GM12878 (cell line): ENCODE measurements at regions not wholly inside any gene's neighbourhood (a gene's known extent, or its start where the extent isn't known, plus 50 kb on each side); places are given as distances from the start of the nearest gene placed in this dataset.
A peak's percentile ranks its signal among the peaks of the same experiment; 100 is the strongest.

Source experiments
- ATAC-seq: fragments of 200-7000 bp; cut with Tn5 transposase; 3 replicates; pipeline ENCODE4 v1.9.1; 2020; ENCODE audit warnings: mild to moderate bottlenecking, moderate library complexity
- BruUV-seq: library from RNA; stranded (reverse); fragments of 400-500 nt; replicated peaks from 2 replicates; lab custom pipeline; 2021; lab: Mats Ljungman, UMichigan
- CTCF ChIA-PET: fragments of 300-600 bp; sonication (Branson Sonifier 250); formaldehyde crosslinking; extraction: SDS; loops from one replicate; lab custom pipeline; 2021; ENCODE audit warnings: inconsistent platforms; lab: Yijun Ruan, JAX
- POLR2A ChIA-PET: fragments of 350-600 bp; formaldehyde crosslinking; extraction: SDS; loops from one replicate; lab custom pipeline; 2021; ENCODE audit warnings: inconsistent platforms; lab: Charles Lee
- RAD21 ChIA-PET: fragments of 300-600 bp; sonication (Branson Sonifier 250); formaldehyde crosslinking; loops from one replicate; lab custom pipeline; 2023; ENCODE audit warnings: antibody characterized with exemption; ENCODE audit not compliant: unreplicated experiment; lab: Charles Lee
- SMC1A ChIA-PET: fragments of 300-600 bp; sonication (Branson Sonifier 250); formaldehyde crosslinking; loops from one replicate; lab custom pipeline; 2023; ENCODE audit not compliant: unreplicated experiment, uncharacterized antibody; lab: Charles Lee
- DNase-seq: peaks from one replicate; pipeline ENCODE4 v3.0.0-alpha.2; 2011; ENCODE audit warnings: low read depth, low spot score
- FAIRE-seq: peaks from 3 replicates; lab custom pipeline; 2011; peaks lifted over from hg19 to GRCh38; lab: Jason Lieb, UNC
- H2AFZ ChIP-seq: 2 replicates; pipeline ENCODE4 v1.6.0; 2011; ENCODE audit warnings: low read depth, low read length, control low read depth; ENCODE audit not compliant: control insufficient read depth
- H3K27ac ChIP-seq: 2 replicates; pipeline ENCODE4 v1.5.1; 2011; ENCODE audit warnings: control low read depth; ENCODE audit not compliant: control insufficient read depth, insufficient read depth
- H3K27me3 ChIP-seq, 2 experiments: replicated peaks in 1 of 2; 2 replicates each; pipeline versions ENCODE4 v1.6.0 to v1.6.1; 2011; ENCODE audit warnings: low read length in 1 of 2; ENCODE audit not compliant: control insufficient read depth in 2 of 2, insufficient read depth in 2 of 2
- H3K36me3 ChIP-seq, 2 experiments: 2 replicates each; pipeline ENCODE4 v1.5.1; 2011; ENCODE audit warnings: low read length in 1 of 2; ENCODE audit not compliant: control insufficient read depth in 2 of 2, insufficient read depth in 2 of 2
- H3K4me1 ChIP-seq: 2 replicates; pipeline ENCODE4 v1.6.1; 2011; ENCODE audit warnings: mild to moderate bottlenecking, low read length, moderate library complexity, mixed read lengths; ENCODE audit not compliant: control insufficient read depth, insufficient read depth
- H3K4me2 ChIP-seq: 2 replicates; pipeline ENCODE4 v1.6.0; 2011; ENCODE audit warnings: control low read depth; ENCODE audit not compliant: control insufficient read depth, insufficient read depth
- H3K4me3 ChIP-seq: fragments of 200-600 bp; sonication (generic); 2 replicates; pipeline ENCODE4 v1.5.1; 2016
- H3K79me2 ChIP-seq: 2 replicates; pipeline ENCODE4 v1.6.0; 2011; ENCODE audit warnings: low read length; ENCODE audit not compliant: control insufficient read depth, insufficient read depth
- H3K9ac ChIP-seq: 2 replicates; pipeline ENCODE4 v1.8.0; 2011; ENCODE audit warnings: low read length, control low read depth, mixed read lengths; ENCODE audit not compliant: control insufficient read depth, insufficient read depth
- H3K9me3 ChIP-seq: replicated peaks from 3 replicates; pipeline ENCODE4 v1.5.1; 2011; ENCODE audit warnings: mild to moderate bottlenecking, low read length; ENCODE audit not compliant: control insufficient read depth, insufficient read depth
- H4K20me1 ChIP-seq: 2 replicates; pipeline ENCODE4 v1.6.0; 2011; ENCODE audit not compliant: control insufficient read depth, insufficient read depth
- BHLHE40 ChIP-seq, 2 experiments: fragments of 450-650 bp in 1 of 2; IDR thresholded peaks; 2 replicates each; pipeline ENCODE4 v1.6.1; 2011 to 2017; ENCODE audit warnings: low read depth in 2 of 2, borderline replicate concordance in 1 of 2, improper control_type of control experiment in 1 of 2, low read length in 1 of 2, mild to moderate bottlenecking in 1 of 2
- CHD4 ChIP-seq: fragments of 200-600 bp; sonication (generic); IDR thresholded peaks from 2 replicates; pipeline ENCODE4 v1.6.1; 2016; ENCODE audit warnings: mild to moderate bottlenecking
- ESRRA ChIP-seq: IDR thresholded peaks from 2 replicates; pipeline ENCODE4 v1.6.1; 2012; ENCODE audit warnings: mild to moderate bottlenecking, low read length, improper control_type of control experiment
- NFYB ChIP-seq: IDR thresholded peaks from 2 replicates; pipeline ENCODE4 v1.6.1; 2011; ENCODE audit warnings: low read depth, mild to moderate bottlenecking, low read length, improper control_type of control experiment, moderate library complexity; ENCODE audit not compliant: insufficient read depth
- NKRF ChIP-seq: fragments of 450-650 bp; conservative IDR thresholded peaks from 2 replicates; pipeline ENCODE4 v1.6.1; 2017; ENCODE audit warnings: mild to moderate bottlenecking, moderate library complexity
- RBBP5 ChIP-seq: fragments of 200-600 bp; sonication (generic); conservative IDR thresholded peaks from 2 replicates; pipeline ENCODE4 v1.6.1; 2016
- WGBS: methylation state at CpG from one replicate; pipeline ENCODE4 v1.1.6; 2016; ENCODE audit warnings: low lambda C conversion rate; ENCODE audit not compliant: insufficient replicate concordance, insufficient coverage; ENCODE audit errors: missing lambda C conversion rate; 5-methylcytosine and 5-hydroxymethylcytosine counted together
- in situ Hi-C: fragments of 300-500 bp; cut with MboI; formaldehyde crosslinking; loops from 9 replicates; pipeline ENCODE4 v1.14.3; 2018; ENCODE audit warnings: mixed read lengths
- intact Hi-C: fragments of 100-400 bp; cut with micrococcal nuclease; formaldehyde crosslinking; loops from one replicate; pipeline ENCODE4 v1.14.2; 2022; ENCODE audit not compliant: unreplicated experiment

- intact Hi-C loops, result no loop called here
- SMC1A ChIA-PET, result interaction anchor here (1.4 kb wide), 1 partner anchor 16 kb away, joined by 3 read pairs; no protein-coding TSS in a partner anchor
- POLR2A ChIA-PET, result no interaction called here
These were observed 203.1 kb downstream of the KIF21A start for GRCh38 chr12:39239490-39240486.

GRCh38 chr12:39237004-39237403 lies 205.9 kb downstream of the KIF21A start:
- no peaks in the 10 kb centered on the region for H3K9me3 ChIP-seq
- no peak overlapping the region for H2AFZ ChIP-seq
- no peaks in the 10 kb centered on the region for H3K36me3 ChIP-seq
- ATAC-seq (no peak), FAIRE-seq (no peak), DNase-seq (no peak)
- H3K79me2 ChIP-seq, result no peaks in the 10 kb centered on the region
- BruUV-seq, result no TSS peak
- no peak overlapping the region for H3K4me2 ChIP-seq
- CTCF ChIA-PET, result interaction anchor here (1.0 to 1.6 kb wide), 2 partner anchors 36 to 37 kb away, joined by 3 to 4 read pairs; no protein-coding TSS in a partner anchor
- no peak overlapping the region for H3K4me3 ChIP-seq
- intact Hi-C loops (no loop called here), in situ Hi-C loops (no loop called here)
- H4K20me1 ChIP-seq, result no peaks in the 10 kb centered on the region
- no peak overlapping the region for H3K9ac ChIP-seq
- no peaks in the 10 kb centered on the region for H3K27me3 ChIP-seq
- WGBS, result 21% methylated on average over 2 of the region's 2 CpGs
- no peaks in the 10 kb centered on the region for H3K4me1 ChIP-seq
- TF ChIP-seq ESRRA, result no peak
- TF ChIP-seq NKRF, result no peak
- TF ChIP-seq BHLHE40 (IDR thresholded peaks at IDR 0.05; ENCODE audit: borderline replicate concordance in 1 of 2, low read depth in 2 of 2, low read length in 1 of 2), result no peak
- TF ChIP-seq CHD4, result no peak
- H3K27ac ChIP-seq, result no peak overlapping the region
- POLR2A ChIA-PET, result no interaction called here
- SMC1A ChIA-PET, result no interaction called here
- RAD21 ChIA-PET, result no interaction called here

More at GRCh38 chr12:39239490-39240486, 203.1 kb downstream of the KIF21A start:
- Histone ChIP-seq H3K36me3 (no peaks in the 10 kb centered on the region), H3K27ac (no peak overlapping the region), H3K9ac (no peak overlapping the region), H3K27me3 (no peaks in the 10 kb centered on the region), H2AFZ (no peak overlapping the region), H3K4me2 (no peak overlapping the region), H3K9me3 (no peaks in the 10 kb centered on the region), H4K20me1 (no peaks in the 10 kb centered on the region), H3K79me2 (no peaks in the 10 kb centered on the region), H3K4me1 (no peaks in the 10 kb centered on the region), H3K4me3 (no peak overlapping the region)
- DNase-seq (no peak), FAIRE-seq (no peak), ATAC-seq (no peak)
- CTCF ChIA-PET, result interaction anchor here (0.6 to 1.6 kb wide), 3 partner anchors 31 to 33 kb away, joined by 3 to 7 read pairs (median 3); no protein-coding TSS in a partner anchor
- RAD21 ChIA-PET, result no interaction called here
- 14% methylated on average over 5 of the region's 5 CpGs for WGBS
- TF ChIP-seq RBBP5 (no peak), NFYB (0 out of 2 replicates have a peak, but pooled peaks have one; percentile 31)
- no TSS peak for BruUV-seq
- in situ Hi-C loops, result no loop called here
